Fibroblast of skin of back (primary cell): ENCODE measurements at regions not wholly inside any gene's neighbourhood (a gene's known extent, or its start where the extent isn't known, plus 50 kb on each side); places are given as distances from the start of the nearest gene placed in this dataset.

ENCODE experiments used
- DNase-seq: peaks from one replicate; pipeline ENCODE4 v3.0.0-alpha.2; 2013

DNA sequence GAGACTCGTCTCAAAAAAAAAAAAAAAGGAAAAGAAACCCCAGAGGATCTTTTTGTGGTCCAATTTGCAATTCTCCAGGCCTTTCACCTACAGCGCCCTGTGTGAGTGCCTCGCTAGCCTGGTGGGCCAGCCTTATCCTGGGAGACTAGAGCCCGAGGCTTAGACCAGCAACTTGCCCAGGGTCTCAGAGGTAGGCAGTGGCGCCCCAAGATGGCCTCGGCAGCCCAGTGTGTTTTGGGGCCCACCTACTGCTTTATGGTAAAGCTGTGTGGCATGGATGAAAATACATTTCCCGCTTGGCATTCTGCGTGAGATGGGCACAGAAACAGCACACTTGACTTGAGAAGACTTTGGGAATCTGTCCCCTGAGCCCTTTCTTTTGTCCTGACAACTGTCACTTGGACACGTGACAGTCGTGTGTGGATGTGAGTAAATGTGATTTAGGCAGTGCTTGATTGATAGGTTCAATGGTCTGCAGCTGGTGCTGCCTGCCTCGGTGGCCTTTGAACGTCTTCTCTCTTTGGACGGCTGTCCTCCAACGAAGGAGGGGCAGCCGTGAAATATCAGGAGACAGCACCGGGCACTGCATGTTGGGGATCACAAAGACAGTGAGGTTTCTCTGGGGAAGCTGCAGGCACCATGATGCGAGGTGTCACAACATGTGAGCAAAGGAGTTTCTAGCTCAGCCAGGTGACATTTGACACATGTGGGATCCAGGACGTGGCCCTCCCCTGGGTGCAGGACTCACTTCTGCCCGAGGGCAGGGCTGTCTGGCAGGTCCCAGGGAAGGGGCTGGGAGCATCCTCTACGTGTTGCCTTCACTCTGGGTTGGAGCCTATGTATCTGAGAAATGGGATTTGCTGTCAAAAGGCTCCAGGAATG, 209.5 kb upstream of the TWIST2 start:
- DNase-seq = no peak

- DNase-seq = no peak
Observed at GRCh38 chr2:238638982-238639628, 208.8 kb upstream of the TWIST2 start.

DNA sequence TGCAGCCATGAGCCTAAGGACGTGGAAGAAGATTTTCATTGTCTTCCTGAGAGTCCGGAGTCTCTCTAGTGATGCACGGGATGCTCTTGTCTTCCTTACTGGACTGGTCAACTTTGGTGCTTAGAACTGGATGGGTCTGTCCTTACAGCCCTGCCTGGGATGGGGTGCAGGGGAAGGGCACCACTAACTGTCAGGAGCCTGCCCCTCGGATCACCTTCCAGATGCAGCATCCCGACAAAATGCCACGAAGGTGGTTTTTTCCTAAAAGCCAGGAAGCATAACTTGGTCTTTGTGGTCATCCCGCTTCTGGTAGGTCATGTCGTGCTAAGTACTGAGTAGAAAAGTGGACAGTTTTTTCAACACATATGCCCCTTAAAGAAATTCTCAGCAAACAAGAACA, 207.4 kb upstream of the TWIST2 start:
- DNase-seq = no peak

GRCh38 chr2:238642973-238643372, 204.9 kb upstream of the TWIST2 start:
- DNase-seq = no peak

DNA sequence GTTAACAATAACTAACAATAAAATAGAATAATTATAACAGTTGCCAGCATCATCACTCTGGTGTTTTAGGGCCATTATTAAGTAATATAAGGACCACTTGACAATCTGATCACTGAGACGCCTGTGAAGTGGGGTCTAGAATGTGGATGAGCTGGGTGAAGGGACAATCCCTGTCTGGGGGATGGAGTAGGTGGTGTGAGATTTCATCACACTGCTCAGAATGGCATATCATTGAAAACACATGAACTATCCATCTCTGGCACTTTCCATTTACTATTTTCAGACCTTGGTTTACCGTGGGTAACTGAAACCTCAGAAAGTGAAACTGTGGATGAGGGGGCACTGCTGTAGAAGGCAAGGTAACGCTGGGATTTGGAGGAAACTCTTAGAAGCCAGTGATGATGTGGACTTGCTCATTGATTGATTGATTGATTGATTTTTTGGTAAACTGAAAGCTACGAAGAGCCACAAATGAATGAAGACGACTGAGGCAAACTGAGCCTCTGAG, 204.4 kb upstream of the TWIST2 start:
- DNase-seq = no peak

- DNase-seq = peak; percentile 80
Observed at GRCh38 chr2:238644095-238645081, 203.5 kb upstream of the TWIST2 start.

DNA sequence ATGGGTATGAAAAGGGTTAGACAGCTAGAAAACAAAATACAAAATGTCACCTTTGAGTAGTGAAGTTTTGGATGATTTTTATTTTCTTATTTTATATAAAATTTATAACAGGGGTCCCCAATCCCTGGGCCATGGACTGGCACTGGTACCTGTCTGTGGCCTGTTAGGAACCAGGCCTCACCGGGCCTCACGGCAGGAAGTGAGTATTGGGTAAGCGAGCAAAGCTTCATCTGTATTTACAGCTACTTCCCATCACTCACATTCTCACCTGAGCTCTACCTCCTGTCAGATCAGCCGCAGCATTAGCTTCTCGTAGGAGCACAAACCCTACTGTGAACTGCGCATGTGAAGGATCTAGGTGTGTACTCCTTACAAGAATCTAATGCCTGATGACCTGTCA, 202.8 kb upstream of the TWIST2 start:
- no peak for DNase-seq

DNA sequence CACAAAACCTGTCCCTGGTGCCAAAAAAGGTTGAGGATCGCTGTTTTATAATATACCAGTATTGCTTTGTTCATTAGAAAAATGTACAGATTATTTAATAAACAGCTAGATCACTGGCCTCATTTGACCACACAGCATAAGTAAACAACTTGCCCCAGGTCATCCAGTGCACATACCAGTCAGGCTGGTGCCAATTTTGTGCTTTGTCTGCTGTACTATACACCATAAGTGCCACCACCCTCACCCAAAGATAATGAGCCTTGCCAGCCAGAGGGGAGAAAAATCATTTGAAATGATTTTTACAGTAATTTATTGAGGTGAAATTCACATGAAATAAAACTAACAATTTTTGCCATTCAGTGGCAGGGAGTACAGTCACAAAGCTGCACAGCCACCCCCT, 202.2 kb upstream of the TWIST2 start:
- no peak for DNase-seq

DNA sequence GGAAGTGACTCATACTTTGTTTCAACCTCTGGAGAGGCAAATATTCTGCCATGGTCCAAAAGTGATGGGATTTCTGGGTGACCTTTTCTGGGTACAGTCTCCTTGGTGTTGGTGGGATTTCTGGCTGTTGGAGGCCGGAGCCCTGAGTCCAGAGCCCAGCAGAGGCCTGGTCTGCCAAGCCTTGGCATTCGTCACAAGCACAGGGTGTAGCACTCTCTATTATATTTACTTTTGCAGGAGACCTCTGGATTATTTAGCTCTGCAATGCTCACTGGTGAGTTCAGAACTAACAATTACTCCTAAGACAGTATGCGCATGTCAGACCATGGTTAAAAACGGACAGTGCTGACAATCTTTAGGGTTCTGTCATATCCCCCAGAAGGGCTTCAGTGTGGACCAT, 201.6 kb upstream of the TWIST2 start:
- DNase-seq = no peak

DNA sequence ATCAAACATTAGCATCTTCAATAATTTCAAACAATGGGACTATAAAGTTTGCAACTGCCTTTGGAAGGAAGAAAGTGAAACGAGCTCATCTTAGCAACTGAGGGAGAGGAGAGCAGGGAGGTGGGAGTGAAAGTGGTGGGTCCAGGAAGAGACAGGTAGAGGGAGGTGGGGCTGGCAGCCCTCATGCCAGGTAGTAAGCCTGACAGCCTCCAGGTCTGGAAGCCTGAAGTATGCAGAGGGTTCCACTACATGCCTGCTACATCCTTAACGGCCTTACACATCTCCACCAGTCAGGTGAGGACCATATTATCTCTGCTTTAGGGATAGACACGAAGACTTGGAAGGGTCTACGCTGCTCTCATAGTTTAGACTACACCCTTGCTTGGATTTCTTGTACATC, 201.1 kb upstream of the TWIST2 start:
- DNase-seq = no peak

- DNase-seq = no peak
Observed at GRCh38 chr2:238649123-238649522, 198.8 kb upstream of the TWIST2 start.

GRCh38 chr2:238649936-238650518, 197.9 kb upstream of the TWIST2 start:
- no peak for DNase-seq

- DNase-seq = no peak
Observed at GRCh38 chr2:238650536-238650935, 197.3 kb upstream of the TWIST2 start.

GRCh38 chr2:238651306-238652052, 196.4 kb upstream of the TWIST2 start:
- DNase-seq = no peak

GRCh38 chr2:238652053-238652770, 195.7 kb upstream of the TWIST2 start:
- no peak for DNase-seq

GRCh38 chr2:238652771-238653157, 195.1 kb upstream of the TWIST2 start:
- DNase-seq = no peak

DNA sequence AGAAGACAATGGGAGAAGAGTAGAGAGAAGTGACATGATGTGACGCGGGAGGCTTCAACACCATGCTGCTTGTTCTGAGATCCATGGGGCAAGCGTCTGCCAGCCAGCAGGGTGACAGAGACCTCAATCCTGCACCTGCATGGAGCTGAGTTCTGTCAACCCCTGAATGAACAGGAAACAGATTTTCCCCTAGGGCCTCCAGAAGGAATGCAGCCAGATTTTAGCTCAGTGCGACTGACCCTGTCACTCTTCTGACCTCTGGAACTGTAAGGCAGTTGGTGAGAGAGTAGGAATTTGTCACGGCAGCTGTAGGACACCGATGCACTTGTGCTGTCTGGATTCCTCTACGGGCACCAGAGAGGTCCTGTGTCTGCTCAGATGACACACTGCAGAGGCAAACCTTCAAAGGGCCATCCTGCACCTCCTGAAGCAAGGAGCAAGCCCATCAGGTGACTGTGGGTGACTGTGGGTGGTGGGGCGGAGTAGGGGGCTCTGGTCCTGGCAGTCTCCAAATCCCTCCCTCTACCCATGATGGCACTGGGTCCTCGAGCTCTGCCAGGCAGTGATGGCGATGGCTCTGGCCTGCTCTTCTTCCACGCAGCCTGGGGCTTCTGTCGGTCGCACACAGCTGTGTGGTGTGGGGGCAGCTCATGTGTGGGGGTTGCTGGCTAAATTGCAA, 194.3 kb upstream of the TWIST2 start:
- DNase-seq = no peak

- DNase-seq = no peak
Observed at GRCh38 chr2:238654479-238655197, 193.2 kb upstream of the TWIST2 start.

- no peak for DNase-seq
Observed at GRCh38 chr2:238655198-238655860, 192.6 kb upstream of the TWIST2 start.
